ENCODE measurements at regions not wholly inside any gene's neighbourhood (a gene's known extent, or its start where the extent isn't known, plus 50 kb on each side); places are given as distances from the start of the nearest gene placed in this dataset.

DNA sequence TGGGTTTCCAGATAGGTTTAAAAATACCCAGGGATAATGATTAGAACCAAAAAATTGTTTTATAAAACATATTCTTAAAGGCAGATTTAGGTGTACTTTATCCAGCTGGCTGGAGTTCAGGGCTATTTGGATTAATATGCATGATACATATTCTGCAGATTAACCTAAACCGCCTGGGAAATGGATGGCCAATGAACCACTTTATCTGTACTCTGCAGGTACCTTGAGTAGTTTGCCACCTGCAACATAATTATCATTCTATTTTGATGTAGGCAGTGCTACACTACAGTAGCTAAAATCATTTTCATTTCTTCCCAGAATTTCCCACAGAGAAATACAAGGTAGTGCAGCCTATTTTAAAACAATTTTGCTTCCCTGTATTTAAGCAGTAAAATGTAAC, 683.2 kb upstream of the GNPDA2 start:
- TF ChIP-seq, protein P1, sequence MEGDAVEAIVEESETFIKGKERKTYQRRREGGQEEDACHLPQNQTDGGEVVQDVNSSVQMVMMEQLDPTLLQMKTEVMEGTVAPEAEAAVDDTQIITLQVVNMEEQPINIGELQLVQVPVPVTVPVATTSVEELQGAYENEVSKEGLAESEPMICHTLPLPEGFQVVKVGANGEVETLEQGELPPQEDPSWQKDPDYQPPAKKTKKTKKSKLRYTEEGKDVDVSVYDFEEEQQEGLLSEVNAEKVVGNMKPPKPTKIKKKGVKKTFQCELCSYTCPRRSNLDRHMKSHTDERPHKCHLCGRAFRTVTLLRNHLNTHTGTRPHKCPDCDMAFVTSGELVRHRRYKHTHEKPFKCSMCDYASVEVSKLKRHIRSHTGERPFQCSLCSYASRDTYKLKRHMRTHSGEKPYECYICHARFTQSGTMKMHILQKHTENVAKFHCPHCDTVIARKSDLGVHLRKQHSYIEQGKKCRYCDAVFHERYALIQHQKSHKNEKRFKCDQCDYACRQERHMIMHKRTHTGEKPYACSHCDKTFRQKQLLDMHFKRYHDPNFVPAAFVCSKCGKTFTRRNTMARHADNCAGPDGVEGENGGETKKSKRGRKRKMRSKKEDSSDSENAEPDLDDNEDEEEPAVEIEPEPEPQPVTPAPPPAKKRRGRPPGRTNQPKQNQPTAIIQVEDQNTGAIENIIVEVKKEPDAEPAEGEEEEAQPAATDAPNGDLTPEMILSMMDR (IDR thresholded peaks at IDR 0.05; ENCODE audit: insufficient read depth, low read length) = no peak
- TF ChIP-seq POLR2AphosphoS5 (IDR thresholded peaks at IDR 0.05; ENCODE audit: low read depth) = no peak
- TF ChIP-seq, protein P2, sequence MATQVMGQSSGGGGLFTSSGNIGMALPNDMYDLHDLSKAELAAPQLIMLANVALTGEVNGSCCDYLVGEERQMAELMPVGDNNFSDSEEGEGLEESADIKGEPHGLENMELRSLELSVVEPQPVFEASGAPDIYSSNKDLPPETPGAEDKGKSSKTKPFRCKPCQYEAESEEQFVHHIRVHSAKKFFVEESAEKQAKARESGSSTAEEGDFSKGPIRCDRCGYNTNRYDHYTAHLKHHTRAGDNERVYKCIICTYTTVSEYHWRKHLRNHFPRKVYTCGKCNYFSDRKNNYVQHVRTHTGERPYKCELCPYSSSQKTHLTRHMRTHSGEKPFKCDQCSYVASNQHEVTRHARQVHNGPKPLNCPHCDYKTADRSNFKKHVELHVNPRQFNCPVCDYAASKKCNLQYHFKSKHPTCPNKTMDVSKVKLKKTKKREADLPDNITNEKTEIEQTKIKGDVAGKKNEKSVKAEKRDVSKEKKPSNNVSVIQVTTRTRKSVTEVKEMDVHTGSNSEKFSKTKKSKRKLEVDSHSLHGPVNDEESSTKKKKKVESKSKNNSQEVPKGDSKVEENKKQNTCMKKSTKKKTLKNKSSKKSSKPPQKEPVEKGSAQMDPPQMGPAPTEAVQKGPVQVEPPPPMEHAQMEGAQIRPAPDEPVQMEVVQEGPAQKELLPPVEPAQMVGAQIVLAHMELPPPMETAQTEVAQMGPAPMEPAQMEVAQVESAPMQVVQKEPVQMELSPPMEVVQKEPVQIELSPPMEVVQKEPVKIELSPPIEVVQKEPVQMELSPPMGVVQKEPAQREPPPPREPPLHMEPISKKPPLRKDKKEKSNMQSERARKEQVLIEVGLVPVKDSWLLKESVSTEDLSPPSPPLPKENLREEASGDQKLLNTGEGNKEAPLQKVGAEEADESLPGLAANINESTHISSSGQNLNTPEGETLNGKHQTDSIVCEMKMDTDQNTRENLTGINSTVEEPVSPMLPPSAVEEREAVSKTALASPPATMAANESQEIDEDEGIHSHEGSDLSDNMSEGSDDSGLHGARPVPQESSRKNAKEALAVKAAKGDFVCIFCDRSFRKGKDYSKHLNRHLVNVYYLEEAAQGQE (IDR thresholded peaks at IDR 0.05; ENCODE audit: insufficient replicate concordance, low read depth) = no peak
